ENCODE measurements at regions not wholly inside any gene's neighbourhood (a gene's known extent, or its start where the extent isn't known, plus 50 kb on each side); places are given as distances from the start of the nearest gene placed in this dataset.

DNA sequence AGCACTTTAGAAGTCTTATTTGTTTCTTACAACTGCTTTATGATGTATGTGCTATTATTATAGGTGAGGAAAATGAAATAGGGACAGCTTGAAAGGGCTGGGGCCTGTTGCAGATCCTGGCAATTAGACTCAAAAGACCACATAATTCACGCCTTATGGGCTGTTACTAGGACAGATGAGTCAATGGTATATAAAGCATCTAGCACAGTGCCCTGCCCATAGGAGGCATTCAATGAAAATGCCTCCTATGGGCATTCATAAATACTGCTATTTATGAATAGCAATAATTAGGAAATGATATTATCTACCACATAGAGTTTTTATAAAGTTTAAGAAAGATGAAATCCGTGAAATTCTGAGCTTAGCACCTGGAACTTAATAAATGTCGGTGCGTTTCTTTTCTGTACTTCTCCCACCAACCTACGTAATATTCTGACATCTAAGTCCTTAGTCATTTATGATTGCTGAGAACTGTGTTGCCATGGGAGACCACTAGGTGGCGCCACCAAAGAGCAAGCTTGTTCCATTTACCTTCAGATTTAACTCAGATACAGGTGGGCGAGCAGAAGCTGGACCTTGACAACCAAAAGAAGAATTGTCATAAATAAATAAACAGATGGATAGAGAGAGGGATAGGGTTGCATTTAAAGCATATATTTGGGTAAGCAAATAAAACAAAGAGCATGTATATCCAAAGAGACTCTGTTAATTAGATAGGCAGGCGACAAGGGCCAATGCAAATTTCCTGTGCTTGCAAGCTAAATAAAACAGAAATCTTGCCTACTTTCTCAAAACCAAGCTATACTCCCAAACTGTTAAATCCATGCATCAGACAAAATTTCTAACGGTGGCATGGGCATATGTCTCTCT, 699.9 kb downstream of the INHBA start:
- Histone ChIP-seq H3K27ac (ENCODE audit: low read depth, low read length) (no peak overlapping the region), H3K4me1 (ENCODE audit: control insufficient read depth, insufficient read depth, low read length, unreplicated experiment) (peaks cover 31% of the 10 kb centered on the region)

DNA sequence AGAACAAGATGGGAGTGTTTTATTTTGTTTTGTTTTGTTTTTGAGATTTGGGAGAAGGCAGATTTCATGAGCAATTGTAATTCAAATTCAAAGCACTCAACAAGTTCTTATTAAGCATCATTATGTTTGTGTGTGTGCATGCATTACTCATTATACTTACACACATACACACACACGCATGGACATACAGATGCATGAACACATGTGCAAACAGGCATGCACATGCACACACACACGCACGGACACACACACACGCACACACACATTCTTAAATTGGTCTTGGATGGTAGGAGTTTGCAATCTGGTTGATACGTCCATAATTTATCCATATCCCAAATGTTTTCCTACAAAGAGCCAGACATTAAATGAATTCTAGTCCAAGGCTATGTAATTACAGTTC, 702.8 kb downstream of the INHBA start:
- Histone ChIP-seq H2AFZ (ENCODE audit: low read length, unreplicated experiment) (no peak overlapping the region), H3K4me1 (ENCODE audit: control insufficient read depth, insufficient read depth, low read length, unreplicated experiment) (peaks cover 5% of the 10 kb centered on the region), H3K4me3 (ENCODE audit: low read depth, low read length) (no peak overlapping the region), H3K79me2 (ENCODE audit: control insufficient read depth, insufficient read depth, low read length, unreplicated experiment) (no peaks in the 10 kb centered on the region), H3K27me3 (ENCODE audit: insufficient read depth, low read length) (no peaks in the 10 kb centered on the region), H3K36me3 (ENCODE audit: insufficient read depth, low read length) (no peaks in the 10 kb centered on the region), H3K27ac (ENCODE audit: low read depth, low read length) (no peak overlapping the region)

More for the DNA sequence above, 699.9 kb downstream of the INHBA start:
- no peaks in the 10 kb centered on the region for H3K27me3 ChIP-seq (ENCODE audit: insufficient read depth, low read length)
- no peaks in the 10 kb centered on the region for H3K36me3 ChIP-seq (ENCODE audit: insufficient read depth, low read length)
- no peak overlapping the region for H3K4me3 ChIP-seq (ENCODE audit: low read depth, low read length)
- no peak overlapping the region for H2AFZ ChIP-seq (ENCODE audit: low read length, unreplicated experiment)
- H3K79me2 ChIP-seq (ENCODE audit: control insufficient read depth, insufficient read depth, low read length, unreplicated experiment) = no peaks in the 10 kb centered on the region

DNA sequence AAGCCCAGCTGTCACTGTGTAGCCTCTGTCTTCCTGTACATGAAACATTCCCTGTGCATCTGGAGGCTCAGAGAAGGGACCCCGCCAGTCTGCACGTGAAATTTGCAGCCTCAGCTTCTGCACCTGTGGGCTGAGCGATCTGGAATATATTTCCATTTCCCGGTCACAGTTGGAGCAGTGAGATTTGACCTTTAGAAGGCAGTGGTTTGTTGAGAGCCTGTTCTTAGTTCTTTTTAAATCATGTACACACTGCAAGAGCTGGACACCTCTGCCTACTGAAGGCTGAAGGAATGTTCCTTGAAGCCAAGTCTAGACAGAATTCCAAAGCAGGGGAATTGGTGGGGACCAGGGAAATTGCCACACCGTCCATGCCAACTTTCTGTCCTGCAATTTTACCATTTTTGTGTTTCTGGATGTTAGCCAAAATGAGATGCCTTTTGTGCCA, 706.6 kb downstream of the INHBA start:
- Histone ChIP-seq H3K4me1 (ENCODE audit: control insufficient read depth, insufficient read depth, low read length, unreplicated experiment) (no peaks in the 10 kb centered on the region), H3K27me3 (ENCODE audit: insufficient read depth, low read length) (no peaks in the 10 kb centered on the region), H3K4me3 (ENCODE audit: low read depth, low read length) (no peak overlapping the region), H3K27ac (ENCODE audit: low read depth, low read length) (no peak overlapping the region), H2AFZ (ENCODE audit: low read length, unreplicated experiment) (no peak overlapping the region), H3K79me2 (ENCODE audit: control insufficient read depth, insufficient read depth, low read length, unreplicated experiment) (no peaks in the 10 kb centered on the region), H3K36me3 (ENCODE audit: insufficient read depth, low read length) (no peaks in the 10 kb centered on the region)

DNA sequence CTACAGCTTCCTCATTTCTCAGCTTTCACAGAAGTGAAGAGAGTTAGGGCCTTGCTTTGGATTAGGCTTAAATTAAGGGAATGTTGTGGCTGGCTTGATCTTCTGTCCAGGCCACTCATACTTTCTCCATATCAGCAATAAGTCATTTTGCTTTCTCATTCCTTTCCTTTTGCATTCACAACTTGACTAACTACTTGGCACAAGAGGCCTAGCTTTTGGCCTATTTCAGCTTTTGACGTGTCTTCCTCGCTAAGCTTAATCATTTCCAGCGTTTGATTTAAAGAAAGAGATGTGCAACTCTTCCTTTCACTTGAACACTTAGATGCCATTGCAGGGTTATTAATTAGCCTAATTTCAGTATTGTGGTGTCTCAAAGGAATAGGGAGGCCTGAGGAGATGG, 712.0 kb downstream of the INHBA start:
- Histone ChIP-seq H3K36me3 (ENCODE audit: insufficient read depth, low read length) (no peaks in the 10 kb centered on the region), H3K4me1 (ENCODE audit: control insufficient read depth, insufficient read depth, low read length, unreplicated experiment) (peaks cover 10% of the 10 kb centered on the region), H3K27ac (ENCODE audit: low read depth, low read length) (peak overlapping the region; percentile 29; the same call in 1 of the 2 replicates), H3K79me2 (ENCODE audit: control insufficient read depth, insufficient read depth, low read length, unreplicated experiment) (no peaks in the 10 kb centered on the region), H3K4me3 (ENCODE audit: low read depth, low read length) (no peak overlapping the region), H2AFZ (ENCODE audit: low read length, unreplicated experiment) (no peak overlapping the region), H3K27me3 (ENCODE audit: insufficient read depth, low read length) (no peaks in the 10 kb centered on the region)

DNA sequence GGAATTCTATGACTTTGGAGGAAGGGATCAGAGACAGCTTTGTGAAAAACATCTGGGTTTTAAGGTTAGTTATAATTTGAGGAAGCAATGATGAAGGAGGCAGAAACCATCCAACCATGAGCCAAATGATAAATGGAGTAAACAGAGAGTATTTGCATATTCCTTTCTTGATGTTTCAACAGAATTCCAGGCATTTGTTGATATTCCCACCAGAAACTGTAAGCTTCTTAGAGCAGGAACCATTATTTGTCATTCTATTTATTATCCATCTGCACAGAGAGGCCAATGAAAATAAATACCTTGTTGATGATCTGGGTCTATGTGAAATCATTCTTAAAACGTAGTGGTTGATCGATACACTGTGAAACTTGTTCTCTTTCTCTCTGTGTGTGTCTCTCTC, 715.3 kb downstream of the INHBA start:
- H3K79me2 ChIP-seq (ENCODE audit: control insufficient read depth, insufficient read depth, low read length, unreplicated experiment) = no peaks in the 10 kb centered on the region
- H3K4me3 ChIP-seq (ENCODE audit: low read depth, low read length) = no peak overlapping the region
- no peaks in the 10 kb centered on the region for H3K36me3 ChIP-seq (ENCODE audit: insufficient read depth, low read length)
- H2AFZ ChIP-seq (ENCODE audit: low read length, unreplicated experiment) = no peak overlapping the region
- H3K4me1 ChIP-seq (ENCODE audit: control insufficient read depth, insufficient read depth, low read length, unreplicated experiment) = peaks cover 15% of the 10 kb centered on the region
- H3K27ac ChIP-seq (ENCODE audit: low read depth, low read length) = peak overlapping the region; percentile 95
- no peaks in the 10 kb centered on the region for H3K27me3 ChIP-seq (ENCODE audit: insufficient read depth, low read length)

DNA sequence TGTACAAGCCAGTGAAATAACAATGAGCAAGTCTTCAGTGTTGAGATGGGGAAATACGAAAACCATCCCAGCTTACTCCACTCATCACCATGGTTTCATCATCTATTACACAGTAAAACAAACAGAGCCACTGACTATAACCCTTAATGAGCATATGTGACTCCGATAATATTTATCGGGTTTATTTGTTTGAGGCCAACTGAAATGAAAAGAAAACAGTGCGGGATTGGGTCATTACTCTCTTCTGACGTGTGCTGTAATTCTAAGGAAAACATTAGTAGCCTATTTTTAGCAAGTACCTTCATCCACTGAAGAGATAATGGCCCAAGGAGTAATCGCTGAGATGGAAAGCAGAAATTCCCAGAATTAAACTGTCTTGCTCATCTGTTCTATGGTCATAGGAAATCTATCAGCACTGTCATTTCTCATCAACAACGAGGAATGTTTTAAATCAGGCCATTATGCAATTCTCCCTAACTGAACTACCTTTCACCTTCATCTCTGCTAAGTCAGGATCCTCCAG, 716.5 kb downstream of the INHBA start:
- Histone ChIP-seq H3K4me3 (ENCODE audit: low read depth, low read length) (no peak overlapping the region; the same call in 1 of the 2 replicates), H3K36me3 (ENCODE audit: insufficient read depth, low read length) (no peaks in the 10 kb centered on the region), H3K27me3 (ENCODE audit: insufficient read depth, low read length) (no peaks in the 10 kb centered on the region), H3K27ac (ENCODE audit: low read depth, low read length) (peak overlapping the region; percentile 95), H2AFZ (ENCODE audit: low read length, unreplicated experiment) (peak overlapping the region; percentile 1), H3K79me2 (ENCODE audit: control insufficient read depth, insufficient read depth, low read length, unreplicated experiment) (no peaks in the 10 kb centered on the region), H3K4me1 (ENCODE audit: control insufficient read depth, insufficient read depth, low read length, unreplicated experiment) (peaks cover 15% of the 10 kb centered on the region)

DNA sequence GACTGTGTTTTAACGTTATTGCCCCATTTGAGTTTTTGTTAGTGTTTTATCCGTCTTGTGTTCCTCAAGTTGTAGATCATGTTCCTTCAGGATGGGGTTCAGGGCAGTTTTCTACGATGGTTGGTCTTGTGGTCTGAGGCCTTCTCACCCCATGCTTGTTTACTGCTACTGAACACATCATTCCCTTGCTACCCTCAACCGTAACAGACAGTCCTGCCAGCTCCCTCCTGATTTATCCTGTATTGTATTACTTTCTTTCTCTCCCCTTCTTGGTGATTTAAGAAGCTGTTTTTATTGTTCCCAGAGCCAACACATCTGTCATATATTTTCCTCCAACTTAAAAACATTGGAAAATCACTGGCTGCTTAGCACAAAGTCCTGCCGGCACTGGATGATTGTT, 719.8 kb downstream of the INHBA start:
- Histone ChIP-seq H3K27me3 (ENCODE audit: insufficient read depth, low read length) (no peaks in the 10 kb centered on the region), H3K79me2 (ENCODE audit: control insufficient read depth, insufficient read depth, low read length, unreplicated experiment) (no peaks in the 10 kb centered on the region), H3K36me3 (ENCODE audit: insufficient read depth, low read length) (no peaks in the 10 kb centered on the region), H2AFZ (ENCODE audit: low read length, unreplicated experiment) (no peak overlapping the region), H3K27ac (ENCODE audit: low read depth, low read length) (no peak overlapping the region), H3K4me1 (ENCODE audit: control insufficient read depth, insufficient read depth, low read length, unreplicated experiment) (peaks cover 15% of the 10 kb centered on the region), H3K4me3 (ENCODE audit: low read depth, low read length) (no peak overlapping the region)

DNA sequence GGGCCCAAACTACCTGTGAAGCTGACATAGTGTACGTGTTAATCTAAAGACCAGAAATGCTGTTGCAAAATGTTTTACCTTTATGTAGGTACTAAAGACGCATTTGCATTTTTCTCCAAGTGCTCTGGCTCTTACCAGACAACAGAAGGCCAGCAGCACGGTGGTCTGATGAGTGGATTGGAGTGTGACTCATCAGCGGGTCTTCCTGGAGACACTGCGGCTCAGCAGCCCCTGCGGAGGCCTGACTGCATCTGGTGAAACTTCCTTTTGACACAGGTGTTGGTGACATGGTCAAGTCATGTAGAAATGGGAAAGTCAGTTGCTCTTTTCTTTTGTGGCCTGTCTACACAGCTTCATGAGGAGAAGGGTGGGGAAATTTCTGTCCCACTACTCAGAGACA, 723.6 kb downstream of the INHBA start:
- H3K79me2 ChIP-seq (ENCODE audit: control insufficient read depth, insufficient read depth, low read length, unreplicated experiment) = no peaks in the 10 kb centered on the region
- H3K27me3 ChIP-seq (ENCODE audit: insufficient read depth, low read length) = peaks cover 11% of the 10 kb centered on the region; the same call in 1 of the 2 replicates
- H3K27ac ChIP-seq (ENCODE audit: low read depth, low read length) = no peak overlapping the region
- H3K4me3 ChIP-seq (ENCODE audit: low read depth, low read length) = no peak overlapping the region
- no peak overlapping the region for H2AFZ ChIP-seq (ENCODE audit: low read length, unreplicated experiment)
- no peaks in the 10 kb centered on the region for H3K4me1 ChIP-seq (ENCODE audit: control insufficient read depth, insufficient read depth, low read length, unreplicated experiment)
- no peaks in the 10 kb centered on the region for H3K36me3 ChIP-seq (ENCODE audit: insufficient read depth, low read length)

DNA sequence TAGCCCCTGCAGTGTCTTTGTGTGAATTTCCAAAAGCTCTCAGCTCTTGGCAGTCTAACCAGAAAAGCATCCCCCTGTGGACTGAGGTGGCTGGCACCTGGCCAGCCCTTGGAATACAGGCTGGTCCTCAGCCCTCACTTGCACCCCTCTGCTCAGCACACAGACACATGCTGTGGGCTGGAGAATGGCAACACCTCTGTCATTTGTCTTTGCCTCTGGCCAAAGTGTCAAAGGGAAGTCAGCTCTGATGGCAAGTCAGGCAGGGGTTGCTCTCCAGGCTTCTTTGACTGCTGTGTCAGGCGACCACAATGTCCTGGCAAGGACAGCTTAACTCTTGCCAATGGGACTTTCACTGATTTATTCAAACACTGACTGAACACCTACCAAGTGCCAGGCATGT, 724.8 kb downstream of the INHBA start:
- Histone ChIP-seq H2AFZ (ENCODE audit: low read length, unreplicated experiment) (no peak overlapping the region), H3K4me3 (ENCODE audit: low read depth, low read length) (no peak overlapping the region), H3K79me2 (ENCODE audit: control insufficient read depth, insufficient read depth, low read length, unreplicated experiment) (no peaks in the 10 kb centered on the region), H3K27me3 (ENCODE audit: insufficient read depth, low read length) (peaks cover 13% of the 10 kb centered on the region; the same call in 1 of the 2 replicates), H3K36me3 (ENCODE audit: insufficient read depth, low read length) (no peaks in the 10 kb centered on the region), H3K4me1 (ENCODE audit: control insufficient read depth, insufficient read depth, low read length, unreplicated experiment) (no peaks in the 10 kb centered on the region), H3K27ac (ENCODE audit: low read depth, low read length) (no peak overlapping the region)

DNA sequence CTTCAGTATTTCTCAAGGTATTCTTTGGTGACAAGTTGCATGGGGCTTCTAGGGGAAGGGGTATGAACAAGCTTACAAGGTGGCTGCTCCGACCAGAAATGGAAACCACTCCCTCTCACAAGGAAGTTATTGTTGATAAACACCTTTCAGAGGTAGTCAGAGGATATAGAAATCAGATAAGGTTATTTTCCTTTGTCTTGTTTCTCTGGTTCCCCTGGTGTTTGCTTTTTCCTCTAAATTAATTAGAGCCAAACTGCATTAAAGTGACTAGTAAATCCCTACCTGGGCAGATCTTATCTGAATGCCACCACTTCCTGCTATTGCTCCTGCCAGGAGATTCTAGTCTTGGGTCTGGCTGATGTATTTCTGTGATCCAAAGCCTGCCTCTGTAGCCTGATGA, 725.4 kb downstream of the INHBA start:
- no peaks in the 10 kb centered on the region for H3K4me1 ChIP-seq (ENCODE audit: control insufficient read depth, insufficient read depth, low read length, unreplicated experiment)
- peaks cover 13% of the 10 kb centered on the region; the same call in 1 of the 2 replicates for H3K27me3 ChIP-seq (ENCODE audit: insufficient read depth, low read length)
- no peaks in the 10 kb centered on the region for H3K79me2 ChIP-seq (ENCODE audit: control insufficient read depth, insufficient read depth, low read length, unreplicated experiment)
- H3K36me3 ChIP-seq (ENCODE audit: insufficient read depth, low read length) = no peaks in the 10 kb centered on the region
- no peak overlapping the region for H3K4me3 ChIP-seq (ENCODE audit: low read depth, low read length)
- H2AFZ ChIP-seq (ENCODE audit: low read length, unreplicated experiment) = no peak overlapping the region
- no peak overlapping the region for H3K27ac ChIP-seq (ENCODE audit: low read depth, low read length)

DNA sequence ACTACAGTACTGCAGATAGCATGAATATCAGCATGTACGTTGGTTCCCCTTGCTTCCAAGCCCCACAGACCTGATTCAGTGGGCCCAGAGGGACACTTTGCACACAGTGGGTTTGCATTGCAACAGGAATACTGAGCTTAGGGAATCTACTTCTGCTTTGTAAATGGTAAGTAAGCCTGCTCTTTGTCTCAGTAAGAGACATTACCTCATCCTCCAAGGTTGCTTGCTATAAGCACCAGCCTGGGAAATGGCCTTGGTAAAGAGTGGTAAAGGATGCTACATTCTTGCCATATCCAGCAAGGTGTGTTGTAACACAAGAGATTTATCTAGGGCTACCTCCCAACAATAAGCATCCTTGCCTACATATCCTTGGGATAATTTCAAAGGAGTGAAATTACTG, 730.5 kb downstream of the INHBA start:
- Histone ChIP-seq H3K79me2 (ENCODE audit: control insufficient read depth, insufficient read depth, low read length, unreplicated experiment) (no peaks in the 10 kb centered on the region), H2AFZ (ENCODE audit: low read length, unreplicated experiment) (no peak overlapping the region), H3K4me3 (ENCODE audit: low read depth, low read length) (no peak overlapping the region), H3K27me3 (ENCODE audit: insufficient read depth, low read length) (peaks cover 13% of the 10 kb centered on the region; the same call in 1 of the 2 replicates), H3K36me3 (ENCODE audit: insufficient read depth, low read length) (no peaks in the 10 kb centered on the region), H3K4me1 (ENCODE audit: control insufficient read depth, insufficient read depth, low read length, unreplicated experiment) (no peaks in the 10 kb centered on the region), H3K27ac (ENCODE audit: low read depth, low read length) (no peak overlapping the region)
